ENCODE measurements at regions not wholly inside any gene's neighbourhood (a gene's known extent, or its start where the extent isn't known, plus 50 kb on each side); places are given as distances from the start of the nearest gene placed in this dataset.
"Not testable (repeated sequence)": the region's sequence is repeated elsewhere in the genome, so short reads cannot be mapped to it uniquely, and the experiment has no call there.

DNA sequence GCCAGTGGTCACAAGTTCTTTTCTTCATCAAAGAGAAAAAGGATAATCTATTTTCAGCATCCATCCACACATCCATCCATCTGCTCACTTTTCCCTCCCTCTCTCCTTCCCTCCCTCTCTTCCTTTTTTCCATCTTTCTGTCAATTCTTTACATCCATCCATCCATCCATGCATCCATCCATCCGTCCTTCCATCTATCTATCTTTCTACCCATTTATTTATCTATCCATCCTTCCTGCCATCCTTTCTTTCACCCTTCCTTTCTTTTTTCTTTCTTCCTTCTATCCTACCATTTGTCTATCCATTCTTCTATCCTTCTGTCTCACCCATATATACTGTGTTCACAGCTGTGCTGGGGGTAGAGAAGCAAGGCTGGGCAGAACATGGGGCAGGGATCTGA lies 212.4 kb upstream of the GALNT2 start:
- in situ Hi-C loops (cut with HindIII; ENCODE audit: low sequenced_read_pairs): no loop called here

DNA sequence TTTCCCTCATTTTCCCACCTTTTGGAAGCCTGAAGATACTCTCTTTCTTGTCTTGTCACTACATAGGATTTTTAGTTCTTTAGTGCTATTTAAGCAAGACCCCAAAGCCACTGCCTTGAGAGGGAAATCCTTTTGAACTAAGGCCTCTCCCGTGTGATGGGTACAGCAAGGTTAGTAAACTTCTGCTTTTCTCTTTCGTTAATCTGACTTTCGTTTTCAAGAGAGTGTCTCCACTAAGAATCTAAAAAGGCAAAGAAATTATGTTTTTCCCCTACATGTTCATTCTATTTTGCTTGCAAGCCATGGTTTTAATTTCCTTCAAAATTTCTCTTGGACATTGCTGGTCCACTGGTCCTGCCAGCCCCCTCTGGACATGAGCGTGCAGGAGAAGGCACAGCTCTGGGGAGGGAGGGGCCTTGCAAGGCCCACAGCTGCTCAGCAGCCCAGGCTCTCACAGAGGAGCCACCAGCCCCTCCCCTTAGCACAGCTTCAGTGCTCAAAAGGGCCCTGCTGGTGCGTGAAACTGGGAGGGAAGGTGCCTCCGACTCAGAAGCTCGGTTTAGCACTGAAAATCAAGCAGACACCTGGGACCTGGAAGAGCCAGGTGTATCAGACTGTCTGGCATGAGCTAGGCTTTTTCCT lies 210.9 kb upstream of the GALNT2 start:
- in situ Hi-C loops (cut with HindIII; ENCODE audit: low sequenced_read_pairs): no loop called here

DNA sequence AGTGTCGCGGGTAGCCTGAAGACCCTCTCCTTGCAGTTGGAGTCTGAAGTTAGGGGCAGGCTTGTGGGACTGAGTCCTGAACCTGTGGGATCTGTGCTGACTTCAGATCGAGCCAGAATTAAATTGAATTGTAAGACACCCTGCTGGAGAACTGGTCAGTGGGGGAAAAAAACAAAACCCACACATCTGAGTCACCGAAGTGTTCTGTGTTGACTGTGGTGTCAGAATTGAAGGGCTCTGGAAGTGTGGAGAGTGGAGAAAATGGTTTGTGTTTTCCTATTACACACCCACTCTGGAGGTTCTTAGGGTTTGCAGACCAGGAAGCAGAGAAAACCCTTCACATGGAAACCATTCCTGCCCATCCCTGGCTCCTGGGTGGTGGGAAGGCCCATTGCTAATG lies 209.5 kb upstream of the GALNT2 start:
- in situ Hi-C loops (cut with HindIII; ENCODE audit: low sequenced_read_pairs): no loop called here

DNA sequence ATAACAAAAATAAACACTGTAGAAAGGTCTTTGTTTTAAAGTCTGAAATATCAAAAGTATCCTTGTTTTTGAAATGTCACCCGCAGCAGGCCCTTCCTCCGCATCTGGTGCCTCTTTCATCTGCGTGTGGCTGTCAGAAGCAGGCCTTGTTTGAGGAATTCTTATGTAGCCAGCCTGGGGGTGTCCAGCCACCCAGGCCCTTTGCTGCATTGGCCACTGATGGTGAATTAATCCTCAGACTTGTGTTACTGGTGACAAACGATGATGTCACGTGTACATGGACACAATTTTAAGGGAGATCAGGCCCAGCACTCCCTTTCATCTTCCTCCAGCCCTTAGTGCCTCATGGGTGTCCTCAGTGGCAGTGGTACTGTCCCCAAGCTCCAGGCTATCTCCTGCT lies 208.0 kb upstream of the GALNT2 start:
- in situ Hi-C loops (cut with HindIII; ENCODE audit: low sequenced_read_pairs): no loop called here

DNA sequence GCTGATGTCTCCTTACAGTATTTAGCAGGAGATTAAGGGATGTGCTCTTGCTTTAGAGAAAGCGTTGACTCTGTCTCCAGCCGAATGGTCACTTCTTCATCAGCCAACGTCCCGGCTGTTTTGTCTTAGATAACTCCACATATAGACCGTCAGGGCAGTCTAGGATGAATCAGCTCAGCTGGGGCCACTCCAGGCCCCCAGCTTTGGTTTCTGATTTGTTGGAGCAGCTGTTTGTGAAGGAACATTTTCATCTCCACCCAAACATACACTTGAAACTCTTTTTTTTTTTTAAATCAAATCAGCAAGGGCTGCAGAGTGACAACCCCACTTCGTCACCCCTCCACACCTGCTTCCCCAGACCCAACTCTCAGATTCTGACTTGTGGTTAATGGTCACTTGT lies 206.1 kb upstream of the GALNT2 start:
- in situ Hi-C loops (cut with HindIII; ENCODE audit: low sequenced_read_pairs): no loop called here

DNA sequence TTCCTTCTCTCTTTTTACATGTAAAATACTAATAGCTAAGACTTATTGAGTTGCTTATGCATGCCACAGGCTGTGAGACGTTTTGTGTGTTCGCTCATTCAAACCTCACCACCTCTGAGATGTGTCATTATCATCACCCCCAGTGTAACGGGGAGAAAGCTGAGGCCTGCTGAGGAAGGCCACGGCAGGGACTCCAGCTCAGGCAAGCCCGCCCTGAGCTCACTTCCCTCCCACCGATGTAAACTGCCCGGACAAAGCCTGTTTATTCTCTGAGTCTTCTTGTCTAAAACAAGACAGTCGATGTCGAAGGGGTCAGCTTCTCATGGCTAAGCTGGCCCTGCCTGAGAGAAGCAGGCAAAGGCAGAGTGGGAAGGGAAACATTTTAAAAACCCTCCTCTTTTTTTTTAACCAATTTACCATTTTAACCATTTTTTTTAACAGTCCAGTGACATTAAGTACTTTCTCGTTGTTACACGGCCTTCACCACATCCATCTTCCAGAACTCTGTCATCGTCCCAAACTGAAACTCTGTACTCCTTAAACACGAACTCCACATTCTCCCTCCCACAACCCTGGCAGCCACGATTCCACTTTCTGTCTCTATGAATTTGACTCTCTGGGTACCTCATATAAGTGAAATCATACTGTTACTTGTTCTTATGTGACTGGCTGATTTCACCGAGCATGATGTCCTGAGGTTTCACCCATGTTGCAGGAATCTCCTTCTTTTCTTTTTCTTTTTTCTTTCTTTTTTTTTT lies 204.8 kb upstream of the GALNT2 start:
- in situ Hi-C loops (cut with HindIII; ENCODE audit: low sequenced_read_pairs): no loop called here

DNA sequence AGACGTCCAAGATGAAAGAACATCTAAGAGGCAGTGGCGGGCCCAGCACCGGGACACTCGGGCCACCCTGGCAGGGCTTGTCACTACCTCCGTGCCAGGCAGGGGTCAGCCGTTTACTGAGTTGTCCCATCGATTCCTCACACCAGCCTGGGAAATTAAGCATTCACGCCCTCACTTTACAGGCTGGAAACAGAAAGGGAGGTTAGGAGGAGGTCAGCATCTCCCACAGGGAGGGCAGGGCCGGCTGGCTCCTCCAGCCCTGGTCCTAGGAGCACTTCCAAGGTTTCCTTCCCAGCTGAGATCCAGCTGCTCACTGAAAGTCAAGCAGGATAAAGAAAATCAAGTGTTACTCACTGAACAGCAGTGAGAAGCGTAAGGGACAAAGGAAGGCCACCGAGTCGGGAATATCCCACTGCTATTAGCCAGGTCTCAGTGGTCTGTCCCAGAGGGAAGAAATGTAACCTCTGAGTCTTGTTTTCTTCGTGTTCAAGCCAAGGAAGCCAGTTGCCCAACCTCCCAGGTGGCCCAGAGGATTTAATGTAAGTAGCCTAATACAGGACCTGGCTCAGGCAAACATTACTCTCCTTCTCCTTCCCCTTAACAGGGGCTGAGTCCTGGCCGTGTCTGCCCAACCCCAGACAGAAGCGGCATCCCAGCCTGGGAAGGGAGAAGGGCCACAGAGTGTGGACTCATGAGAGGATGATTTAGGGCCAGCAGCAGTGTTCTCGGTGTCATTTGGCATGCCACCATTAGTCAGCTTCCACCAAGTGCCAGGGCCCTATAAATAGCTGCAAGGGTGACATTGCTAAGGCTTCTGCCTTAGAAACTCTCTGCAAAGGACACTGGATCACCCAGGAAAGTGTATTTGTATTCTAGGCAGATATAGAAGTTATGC lies 203.1 kb upstream of the GALNT2 start:
- in situ Hi-C loops (cut with HindIII; ENCODE audit: low sequenced_read_pairs): no loop called here

DNA sequence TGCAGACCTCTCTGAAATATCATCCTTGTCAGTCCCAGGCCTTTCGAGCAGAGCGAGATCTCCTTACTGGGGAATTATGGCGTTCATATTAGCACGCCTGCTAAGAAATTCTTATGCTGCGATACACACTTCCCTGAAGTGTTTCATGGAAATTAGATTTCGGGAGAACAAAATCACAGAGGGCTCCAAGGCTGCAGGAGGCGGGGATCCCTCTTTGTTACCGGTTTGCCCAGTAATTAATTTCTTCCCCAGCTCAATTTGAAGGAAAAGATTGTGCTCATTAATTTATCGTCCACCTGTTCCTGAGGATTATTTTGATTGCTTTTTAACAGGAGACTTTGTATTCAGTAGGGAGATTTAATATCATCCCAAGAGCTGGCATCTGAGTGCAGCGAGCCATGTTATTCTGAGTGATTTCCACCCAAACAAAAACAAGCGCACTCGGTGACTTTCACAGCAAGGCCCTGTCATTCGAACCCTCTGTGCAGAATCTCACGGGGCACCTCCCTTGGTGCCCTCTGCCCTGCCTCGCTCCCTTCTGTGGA lies 202.3 kb upstream of the GALNT2 start:
- in situ Hi-C loops (cut with HindIII; ENCODE audit: low sequenced_read_pairs): no loop called here

DNA sequence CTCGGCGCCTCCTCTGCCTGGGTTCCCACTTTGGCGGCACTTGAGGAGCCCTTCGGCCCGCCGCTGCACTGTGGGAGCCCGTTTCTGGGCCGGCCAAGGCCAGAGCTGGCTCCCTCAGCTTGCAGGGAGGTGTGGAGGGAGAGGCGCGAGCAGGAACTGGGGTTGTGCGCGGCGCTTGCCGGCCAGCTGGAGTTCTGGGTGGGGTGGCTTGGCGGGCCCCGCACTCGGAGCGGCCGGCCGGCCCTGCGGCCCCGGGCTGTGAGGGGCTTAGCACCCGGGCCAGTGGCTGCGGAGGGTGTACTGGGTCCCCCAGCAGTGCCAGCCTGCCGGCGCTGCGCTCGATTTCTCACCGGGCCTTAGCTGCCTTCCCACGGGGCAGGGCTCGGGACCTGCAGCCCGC lies 201.7 kb upstream of the GALNT2 start:
- in situ Hi-C loops (cut with HindIII; ENCODE audit: low sequenced_read_pairs): not testable (repeated sequence)

DNA sequence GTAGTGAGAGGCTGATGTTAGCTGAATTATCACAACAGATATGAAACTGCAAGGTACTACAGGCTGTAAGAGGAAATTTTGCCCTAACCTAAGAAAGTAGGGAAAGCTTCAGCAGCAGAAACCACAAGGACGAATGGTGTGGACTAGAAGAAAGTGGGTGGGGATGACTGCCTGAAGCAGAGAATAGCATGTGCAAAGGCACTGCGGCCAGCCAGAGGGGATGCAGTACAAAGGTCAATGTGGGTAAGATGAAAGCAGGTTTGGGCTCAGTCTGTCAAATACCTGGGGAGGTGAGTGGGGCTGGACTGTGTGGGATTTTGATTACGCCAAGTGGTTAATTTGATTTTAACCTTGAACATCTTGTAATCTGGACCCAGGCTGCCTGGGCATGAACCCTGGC lies 199.3 kb upstream of the GALNT2 start:
- in situ Hi-C loops (cut with HindIII; ENCODE audit: low sequenced_read_pairs): no loop called here

DNA sequence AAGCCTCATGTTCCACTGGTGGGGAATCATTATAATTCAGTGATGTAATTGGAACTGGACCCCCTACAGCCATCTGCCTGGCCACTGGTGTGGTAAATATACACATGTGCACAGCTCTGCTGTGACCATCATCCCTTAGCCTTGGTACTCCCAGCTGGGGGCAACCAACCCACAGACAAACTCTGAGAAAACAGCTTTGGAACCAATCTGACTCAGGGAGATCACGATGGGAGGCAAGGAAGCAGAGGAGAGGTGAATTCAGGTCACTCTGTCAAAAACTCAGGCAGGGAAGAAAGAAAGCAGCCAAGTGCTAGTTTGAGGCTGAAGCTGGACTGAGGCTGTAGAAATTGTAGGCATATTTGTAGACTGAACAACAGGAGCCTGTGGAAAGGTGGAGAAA lies 197.8 kb upstream of the GALNT2 start:
- in situ Hi-C loops (cut with HindIII; ENCODE audit: low sequenced_read_pairs): no loop called here

DNA sequence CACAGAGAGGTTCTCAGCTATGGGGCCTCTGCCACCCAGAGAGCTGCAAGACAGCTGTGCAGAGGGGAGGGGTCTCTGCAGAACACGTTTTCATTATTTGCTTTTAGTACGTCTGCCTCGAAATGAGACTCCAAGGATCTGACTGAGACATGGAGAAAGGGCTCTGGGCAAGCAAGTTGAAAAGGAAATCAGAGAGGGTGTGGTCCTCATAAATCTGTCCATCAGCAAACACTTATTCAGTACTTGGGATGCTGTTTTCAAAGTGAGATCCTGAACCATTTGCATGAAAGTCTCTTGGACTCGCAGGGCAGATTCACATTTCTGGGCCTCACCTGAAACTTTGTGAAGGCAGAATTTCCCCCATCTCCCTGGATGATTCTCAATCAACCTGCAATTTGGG lies 197.4 kb upstream of the GALNT2 start:
- in situ Hi-C loops (cut with HindIII; ENCODE audit: low sequenced_read_pairs): no loop called here

DNA sequence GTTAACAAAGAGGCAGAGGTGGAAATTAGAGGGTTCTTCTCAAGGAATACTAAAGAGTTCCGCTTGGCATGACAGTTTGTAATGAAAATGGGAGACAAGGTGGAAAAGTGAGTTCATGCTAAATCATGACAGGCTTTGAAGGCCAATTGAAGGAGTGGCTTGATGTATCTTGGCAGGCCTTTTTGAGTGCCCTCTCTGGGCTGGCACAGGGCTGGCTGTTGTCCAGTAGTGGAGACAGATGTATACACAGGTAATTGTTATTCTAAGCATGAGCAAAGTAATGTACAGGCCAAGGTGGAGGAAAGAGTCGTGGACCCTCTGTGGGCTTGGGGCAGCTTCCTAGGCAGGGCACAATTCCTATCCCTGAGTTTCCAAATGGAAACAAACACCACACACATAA lies 196.7 kb upstream of the GALNT2 start:
- in situ Hi-C loops (cut with HindIII; ENCODE audit: low sequenced_read_pairs): no loop called here

DNA sequence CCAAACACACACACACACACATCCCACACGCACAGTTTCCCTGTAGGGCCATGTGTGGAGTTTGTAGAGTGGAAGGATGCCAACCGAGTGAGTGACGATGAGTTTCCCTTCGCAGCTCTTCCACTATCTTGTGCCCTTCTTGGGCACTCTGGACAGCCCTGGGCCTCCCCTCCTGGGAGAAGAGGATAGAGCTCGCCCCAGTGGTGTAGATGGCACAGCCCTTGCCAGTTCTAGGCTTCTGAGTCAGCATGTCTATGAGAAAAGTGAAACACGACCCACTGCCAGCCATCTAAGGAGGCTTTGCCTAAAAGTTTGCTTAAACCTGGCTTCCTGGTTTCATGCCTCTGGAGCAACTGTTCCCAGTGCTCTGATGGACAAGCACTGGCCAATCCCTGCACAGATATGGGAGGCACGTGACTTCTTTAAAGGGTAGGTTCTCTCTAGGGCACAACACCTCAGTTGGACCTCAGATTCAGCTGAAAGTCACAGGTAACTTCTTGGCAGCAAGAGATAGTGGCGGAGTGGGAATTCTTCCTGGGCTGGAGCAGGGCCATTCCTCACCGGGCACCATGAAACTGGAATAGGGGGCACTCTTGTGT lies 195.9 kb upstream of the GALNT2 start:
- in situ Hi-C loops (cut with HindIII; ENCODE audit: low sequenced_read_pairs): no loop called here

DNA sequence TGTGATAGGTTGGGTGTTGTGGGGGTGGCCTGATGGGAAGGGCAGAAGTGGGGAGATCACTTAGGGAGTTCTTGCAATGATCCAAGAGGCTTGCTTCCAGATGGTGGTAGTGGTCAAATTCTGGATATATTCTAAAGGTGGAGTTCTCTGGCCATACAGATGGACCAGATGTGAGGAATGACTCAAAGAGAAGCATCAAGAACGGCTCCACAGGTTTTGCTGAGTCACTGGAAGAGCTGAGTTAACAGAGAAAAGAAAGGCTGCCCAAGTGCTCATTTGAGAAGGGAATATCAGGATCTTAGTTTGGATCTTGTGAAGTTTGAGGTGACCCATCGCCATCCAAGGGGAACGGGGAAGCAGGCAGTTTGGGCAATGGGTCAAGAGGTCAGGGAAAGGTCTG lies 192.9 kb upstream of the GALNT2 start:
- in situ Hi-C loops (cut with HindIII; ENCODE audit: low sequenced_read_pairs): no loop called here

DNA sequence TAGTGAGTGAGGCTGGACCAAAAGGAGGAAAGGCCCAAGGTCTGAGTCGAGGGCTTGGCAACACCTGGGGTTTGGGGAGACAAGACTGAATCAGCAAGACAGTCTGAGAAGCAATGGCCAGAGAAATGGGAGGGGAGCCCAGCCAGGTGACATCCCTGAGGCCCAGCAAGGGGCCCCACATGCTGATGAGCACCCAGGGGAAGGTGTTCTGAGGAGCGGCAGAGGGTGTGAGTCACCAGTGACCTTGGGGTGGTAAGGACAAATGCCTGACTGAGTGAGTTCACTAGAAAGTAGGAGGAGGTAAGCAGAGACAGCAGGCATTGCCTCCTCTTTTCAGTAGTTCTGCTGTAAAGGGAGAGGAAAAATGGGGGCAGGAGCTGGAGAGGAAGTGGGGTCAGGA lies 192.4 kb upstream of the GALNT2 start:
- in situ Hi-C loops (cut with HindIII; ENCODE audit: low sequenced_read_pairs): no loop called here

DNA sequence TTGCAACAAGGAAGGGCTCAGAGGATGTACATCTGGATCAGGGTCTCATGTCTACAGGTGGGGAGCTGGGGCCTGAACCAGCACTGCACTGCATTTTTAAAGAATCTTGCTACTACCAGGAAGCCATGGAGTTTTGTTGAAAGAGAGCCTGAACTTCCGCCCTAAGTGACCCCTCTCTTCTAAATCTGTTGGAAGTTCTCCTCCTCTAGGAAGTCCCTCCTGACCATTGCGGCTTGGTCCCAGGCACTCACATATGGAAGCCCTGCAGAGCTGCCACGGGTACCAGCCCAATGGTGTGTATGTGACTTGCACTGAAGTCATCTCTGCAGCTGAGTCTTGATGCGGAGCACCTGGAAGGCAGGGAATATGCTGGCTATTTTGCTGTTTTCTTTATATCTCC lies 192.0 kb upstream of the GALNT2 start:
- in situ Hi-C loops (cut with HindIII; ENCODE audit: low sequenced_read_pairs): no loop called here

DNA sequence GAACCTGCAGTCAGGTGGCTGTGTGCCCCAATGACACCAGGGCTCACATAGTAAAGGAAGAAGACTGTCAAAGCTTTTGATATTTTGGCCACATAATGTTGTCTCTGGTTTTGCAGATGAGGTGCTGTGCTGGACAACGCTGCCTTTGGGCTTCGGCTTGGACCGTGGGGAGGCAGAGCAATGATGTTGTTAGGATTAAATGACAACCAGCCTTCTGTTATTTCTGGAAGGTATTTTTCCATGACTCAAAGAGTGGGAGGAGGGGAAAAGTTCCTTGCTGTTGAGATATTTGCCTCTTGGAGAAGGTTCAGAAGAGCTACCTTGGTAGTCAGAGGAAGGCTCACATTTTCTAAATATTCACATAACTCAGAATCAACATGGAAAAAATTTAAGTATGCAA lies 187.3 kb upstream of the GALNT2 start:
- in situ Hi-C loops (cut with HindIII; ENCODE audit: low sequenced_read_pairs): loop anchor here (10.0 kb wide), 1 partner anchor 145 kb away; no protein-coding TSS in a partner anchor

DNA sequence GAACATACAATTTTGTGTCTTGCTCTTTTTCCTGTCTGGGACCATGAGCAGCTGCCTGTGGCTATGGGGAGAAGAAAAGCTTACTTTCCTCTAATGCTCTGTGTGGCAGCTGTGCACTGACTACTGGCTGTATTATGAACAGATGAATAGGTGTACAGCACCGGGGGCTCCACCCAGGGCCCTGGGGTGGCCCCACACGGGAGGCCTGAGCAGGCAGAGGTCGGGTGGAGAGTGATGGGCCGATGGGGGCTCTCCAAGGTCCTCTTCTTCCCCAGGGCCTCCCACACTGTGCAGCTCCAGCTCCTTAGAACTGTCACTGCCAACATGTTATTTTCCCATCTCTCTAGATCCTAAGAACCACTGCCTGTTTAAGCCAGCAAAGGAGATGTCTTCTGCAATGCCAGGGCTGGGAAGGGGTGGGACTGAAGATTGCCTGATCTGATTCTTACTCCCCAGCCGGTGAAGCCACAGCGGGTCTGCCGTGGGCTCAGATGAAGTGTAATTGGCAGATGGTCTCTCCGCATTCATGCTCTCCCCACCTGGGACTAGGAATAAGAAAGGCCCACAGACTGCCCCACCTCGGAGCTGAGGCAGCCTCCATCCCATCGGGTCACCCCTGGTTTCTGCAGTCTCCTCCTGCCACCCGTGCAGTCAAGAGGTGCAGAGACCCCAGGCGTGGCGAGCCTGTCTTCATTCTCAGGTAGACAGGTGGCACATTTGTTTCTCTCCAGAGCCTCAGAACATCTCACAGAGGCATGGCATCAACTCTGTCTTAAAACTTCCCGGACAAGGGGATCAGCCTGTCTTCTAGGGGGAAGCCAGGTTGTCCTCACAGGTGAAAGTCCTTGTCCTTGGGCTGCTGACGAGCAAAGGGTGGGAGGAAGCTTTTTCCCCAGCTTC lies 186.5 kb upstream of the GALNT2 start:
- in situ Hi-C loops (cut with HindIII; ENCODE audit: low sequenced_read_pairs): loop anchor here (10.0 kb wide), 1 partner anchor 144 kb away; no protein-coding TSS in a partner anchor

DNA sequence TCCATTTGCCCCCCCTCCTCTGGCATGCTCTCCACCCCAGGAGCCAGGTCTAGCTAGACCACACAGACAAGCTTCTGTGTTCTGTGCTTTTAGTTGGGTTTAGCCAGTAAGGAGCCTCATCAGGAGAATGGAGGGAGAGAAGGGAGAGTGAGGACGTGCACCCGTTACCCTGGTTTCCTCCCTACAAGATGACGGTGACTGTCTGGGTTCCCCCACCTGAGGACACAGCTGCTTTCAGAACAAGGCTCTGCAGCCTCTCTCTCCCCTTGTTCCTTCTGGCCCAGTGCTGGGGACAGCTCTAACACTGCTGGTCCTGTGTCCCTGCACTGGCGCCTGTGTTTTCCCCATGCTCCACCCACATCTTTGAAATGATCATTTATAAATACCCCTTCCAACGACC lies 184.4 kb upstream of the GALNT2 start:
- in situ Hi-C loops (cut with HindIII; ENCODE audit: low sequenced_read_pairs): loop anchor here (10.0 kb wide), 1 partner anchor 142 kb away; no protein-coding TSS in a partner anchor

All from DLD1 (cell line).